GM12892 (cell line): ENCODE measurements at regions not wholly inside any gene's neighbourhood (a gene's known extent, or its start where the extent isn't known, plus 50 kb on each side); places are given as distances from the start of the nearest gene placed in this dataset.

Source experiments
- POLR2AphosphoS5 ChIP-seq: IDR thresholded peaks from 2 replicates; pipeline ENCODE4 v1.6.1; 2011; ENCODE audit warnings: low read depth, low read length, control low read depth
- TAF1 ChIP-seq: IDR thresholded peaks from 2 replicates; pipeline ENCODE4 v1.6.1; 2011; ENCODE audit warnings: low read depth, mild to moderate bottlenecking, control low read depth, low read length, borderline replicate concordance

- TF ChIP-seq TAF1 (no peak), POLR2AphosphoS5 (no peak)
These were observed 367.1 kb upstream of the ADGRL2 start for GRCh38 chr1:81433676-81434075.
